ENCODE measurements at regions not wholly inside any gene's neighbourhood (a gene's known extent, or its start where the extent isn't known, plus 50 kb on each side); places are given as distances from the start of the nearest gene placed in this dataset.

- TF ChIP-seq, protein P1, sequence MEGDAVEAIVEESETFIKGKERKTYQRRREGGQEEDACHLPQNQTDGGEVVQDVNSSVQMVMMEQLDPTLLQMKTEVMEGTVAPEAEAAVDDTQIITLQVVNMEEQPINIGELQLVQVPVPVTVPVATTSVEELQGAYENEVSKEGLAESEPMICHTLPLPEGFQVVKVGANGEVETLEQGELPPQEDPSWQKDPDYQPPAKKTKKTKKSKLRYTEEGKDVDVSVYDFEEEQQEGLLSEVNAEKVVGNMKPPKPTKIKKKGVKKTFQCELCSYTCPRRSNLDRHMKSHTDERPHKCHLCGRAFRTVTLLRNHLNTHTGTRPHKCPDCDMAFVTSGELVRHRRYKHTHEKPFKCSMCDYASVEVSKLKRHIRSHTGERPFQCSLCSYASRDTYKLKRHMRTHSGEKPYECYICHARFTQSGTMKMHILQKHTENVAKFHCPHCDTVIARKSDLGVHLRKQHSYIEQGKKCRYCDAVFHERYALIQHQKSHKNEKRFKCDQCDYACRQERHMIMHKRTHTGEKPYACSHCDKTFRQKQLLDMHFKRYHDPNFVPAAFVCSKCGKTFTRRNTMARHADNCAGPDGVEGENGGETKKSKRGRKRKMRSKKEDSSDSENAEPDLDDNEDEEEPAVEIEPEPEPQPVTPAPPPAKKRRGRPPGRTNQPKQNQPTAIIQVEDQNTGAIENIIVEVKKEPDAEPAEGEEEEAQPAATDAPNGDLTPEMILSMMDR (IDR thresholded peaks at IDR 0.05; ENCODE audit: low read depth, low read length, missing input control) = no peak
- TF ChIP-seq HNF4A (conservative IDR thresholded peaks at IDR 0.05) = no peak
Observed at GRCh38 chr14:47821135-47821534, 145.7 kb upstream of the MDGA2 start (continued).

DNA sequence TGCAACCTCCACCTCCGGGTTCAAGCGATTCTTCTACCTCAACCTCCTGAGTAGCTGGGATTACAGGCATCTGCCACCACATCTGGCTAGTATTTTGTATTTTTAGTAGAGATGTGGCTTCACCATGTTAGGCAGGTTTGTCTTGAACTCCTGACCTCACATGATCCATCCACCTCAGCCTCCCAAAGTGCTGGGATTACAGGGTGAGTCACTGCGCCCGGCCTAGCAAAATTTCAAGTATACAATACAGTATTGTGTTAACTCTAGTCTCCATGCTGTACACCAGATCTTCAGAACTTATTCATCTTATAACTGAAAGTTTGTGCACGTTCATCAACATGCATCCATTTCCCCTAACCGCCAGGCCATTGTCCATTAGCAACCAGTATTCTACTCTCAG lies 115.1 kb upstream of the MDGA2 start:
- no peaks in the 10 kb centered on the region for H3K27me3 ChIP-seq (ENCODE audit: control insufficient read depth in 4 of 4, insufficient read depth in 4 of 4, low read length in 3 of 4)
- H3K9ac ChIP-seq (ENCODE audit: low read depth in 1 of 2, low read length in 2 of 2) = no peak overlapping the region
- no peaks in the 10 kb centered on the region for H3K36me3 ChIP-seq (ENCODE audit: control insufficient read depth in 4 of 4, insufficient read depth in 3 of 4, low read depth in 1 of 4, low read length in 3 of 4)
- 93% methylated on average over 6 of the region's 6 CpGs for WGBS
- TF ChIP-seq YY1 (IDR thresholded peaks at IDR 0.05) = no peak
- TF ChIP-seq EGR1 (IDR thresholded peaks at IDR 0.05; ENCODE audit: low read depth in 2 of 2) = no peak
- no peak for TF ChIP-seq SP1 (IDR thresholded peaks at IDR 0.05)
- TF ChIP-seq, protein P1 (IDR thresholded peaks at IDR 0.05; ENCODE audit: low read depth, low read length, missing input control) = no peak
- TF ChIP-seq, protein P2, sequence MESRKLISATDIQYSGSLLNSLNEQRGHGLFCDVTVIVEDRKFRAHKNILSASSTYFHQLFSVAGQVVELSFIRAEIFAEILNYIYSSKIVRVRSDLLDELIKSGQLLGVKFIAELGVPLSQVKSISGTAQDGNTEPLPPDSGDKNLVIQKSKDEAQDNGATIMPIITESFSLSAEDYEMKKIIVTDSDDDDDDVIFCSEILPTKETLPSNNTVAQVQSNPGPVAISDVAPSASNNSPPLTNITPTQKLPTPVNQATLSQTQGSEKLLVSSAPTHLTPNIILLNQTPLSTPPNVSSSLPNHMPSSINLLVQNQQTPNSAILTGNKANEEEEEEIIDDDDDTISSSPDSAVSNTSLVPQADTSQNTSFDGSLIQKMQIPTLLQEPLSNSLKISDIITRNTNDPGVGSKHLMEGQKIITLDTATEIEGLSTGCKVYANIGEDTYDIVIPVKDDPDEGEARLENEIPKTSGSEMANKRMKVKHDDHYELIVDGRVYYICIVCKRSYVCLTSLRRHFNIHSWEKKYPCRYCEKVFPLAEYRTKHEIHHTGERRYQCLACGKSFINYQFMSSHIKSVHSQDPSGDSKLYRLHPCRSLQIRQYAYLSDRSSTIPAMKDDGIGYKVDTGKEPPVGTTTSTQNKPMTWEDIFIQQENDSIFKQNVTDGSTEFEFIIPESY (IDR thresholded peaks at IDR 0.05) = no peak
- no peak for TF ChIP-seq HNF4A (conservative IDR thresholded peaks at IDR 0.05)
- TF ChIP-seq, protein P3, sequence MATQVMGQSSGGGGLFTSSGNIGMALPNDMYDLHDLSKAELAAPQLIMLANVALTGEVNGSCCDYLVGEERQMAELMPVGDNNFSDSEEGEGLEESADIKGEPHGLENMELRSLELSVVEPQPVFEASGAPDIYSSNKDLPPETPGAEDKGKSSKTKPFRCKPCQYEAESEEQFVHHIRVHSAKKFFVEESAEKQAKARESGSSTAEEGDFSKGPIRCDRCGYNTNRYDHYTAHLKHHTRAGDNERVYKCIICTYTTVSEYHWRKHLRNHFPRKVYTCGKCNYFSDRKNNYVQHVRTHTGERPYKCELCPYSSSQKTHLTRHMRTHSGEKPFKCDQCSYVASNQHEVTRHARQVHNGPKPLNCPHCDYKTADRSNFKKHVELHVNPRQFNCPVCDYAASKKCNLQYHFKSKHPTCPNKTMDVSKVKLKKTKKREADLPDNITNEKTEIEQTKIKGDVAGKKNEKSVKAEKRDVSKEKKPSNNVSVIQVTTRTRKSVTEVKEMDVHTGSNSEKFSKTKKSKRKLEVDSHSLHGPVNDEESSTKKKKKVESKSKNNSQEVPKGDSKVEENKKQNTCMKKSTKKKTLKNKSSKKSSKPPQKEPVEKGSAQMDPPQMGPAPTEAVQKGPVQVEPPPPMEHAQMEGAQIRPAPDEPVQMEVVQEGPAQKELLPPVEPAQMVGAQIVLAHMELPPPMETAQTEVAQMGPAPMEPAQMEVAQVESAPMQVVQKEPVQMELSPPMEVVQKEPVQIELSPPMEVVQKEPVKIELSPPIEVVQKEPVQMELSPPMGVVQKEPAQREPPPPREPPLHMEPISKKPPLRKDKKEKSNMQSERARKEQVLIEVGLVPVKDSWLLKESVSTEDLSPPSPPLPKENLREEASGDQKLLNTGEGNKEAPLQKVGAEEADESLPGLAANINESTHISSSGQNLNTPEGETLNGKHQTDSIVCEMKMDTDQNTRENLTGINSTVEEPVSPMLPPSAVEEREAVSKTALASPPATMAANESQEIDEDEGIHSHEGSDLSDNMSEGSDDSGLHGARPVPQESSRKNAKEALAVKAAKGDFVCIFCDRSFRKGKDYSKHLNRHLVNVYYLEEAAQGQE (IDR thresholded peaks at IDR 0.05) = no peak
- no peak for TF ChIP-seq HNF4G (IDR thresholded peaks at IDR 0.05)
- TF ChIP-seq TAF1 (conservative IDR thresholded peaks at IDR 0.05) = no peak
- TF ChIP-seq RAD21 (IDR thresholded peaks at IDR 0.05) = no peak
- TF ChIP-seq JUND (IDR thresholded peaks at IDR 0.05) = no peak
- TF ChIP-seq, protein P4, sequence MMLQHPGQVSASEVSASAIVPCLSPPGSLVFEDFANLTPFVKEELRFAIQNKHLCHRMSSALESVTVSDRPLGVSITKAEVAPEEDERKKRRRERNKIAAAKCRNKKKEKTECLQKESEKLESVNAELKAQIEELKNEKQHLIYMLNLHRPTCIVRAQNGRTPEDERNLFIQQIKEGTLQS (IDR thresholded peaks at IDR 0.05) = no peak
- TF ChIP-seq MAX (IDR thresholded peaks at IDR 0.05) = no peak
- TF ChIP-seq NR2F2 (IDR thresholded peaks at IDR 0.05) = no peak
- TF ChIP-seq FOXA1 (IDR thresholded peaks at IDR 0.05) = no peak
- no peak overlapping the region for H3K4me3 ChIP-seq (ENCODE audit: low read depth in 1 of 3, low read length in 3 of 3)
- no peak overlapping the region for H3K27ac ChIP-seq (ENCODE audit: low read depth in 1 of 2, low read length in 2 of 2)
- DNase-seq (ENCODE audit: low spot score) = no peak
- H3K4me1 ChIP-seq (ENCODE audit: control insufficient read depth in 4 of 4, insufficient read depth in 4 of 4, low read length in 3 of 4) = no peaks in the 10 kb centered on the region
- no peaks in the 10 kb centered on the region for H3K9me3 ChIP-seq (ENCODE audit: control insufficient read depth in 4 of 4, low read length in 3 of 4)
